K562 (cell line): ENCODE measurements at regions not wholly inside any gene's neighbourhood (a gene's known extent, or its start where the extent isn't known, plus 50 kb on each side); places are given as distances from the start of the nearest gene placed in this dataset.

Source experiments
- ATAC-seq: fragments of 200-7000 bp; cut with Tn5 transposase; 3 replicates; pipeline ENCODE4 v1.9.1; 2020; ENCODE audit warnings: moderate library complexity
- BruUV-seq: library from RNA; stranded (reverse); fragments of 400-500 nt; replicated peaks from 2 replicates; lab custom pipeline; 2021; lab: Mats Ljungman, UMichigan
- CTCF ChIA-PET: fragments of 300-600 bp; formaldehyde crosslinking; extraction: SDS; loops from one replicate; lab custom pipeline; 2021; ENCODE audit warnings: low intra/inter-chr PET ratio; lab: Yijun Ruan, JAX
- POLR2A ChIA-PET: fragments of 300-600, 350-650 bp; sonication (Branson Sonifier 250); formaldehyde crosslinking; extraction: SDS; loops from one replicate; lab custom pipeline; 2021; ENCODE audit warnings: antibody characterized with exemption, inconsistent platforms; lab: Yijun Ruan, JAX
- DNase-seq, 4 experiments: peaks; one replicate each; pipeline versions ENCODE4 v3.0.0 to v3.0.0-alpha.2; 2011 to 2018; ENCODE audit warnings: low spot score in 3 of 4, mixed read lengths in 3 of 4; ENCODE audit errors: extremely low read depth in 1 of 4
- FAIRE-seq: peaks from 2 replicates; lab custom pipeline; 2011; peaks lifted over from hg19 to GRCh38; lab: Jason Lieb, UNC
- H2AFZ ChIP-seq: 2 replicates; pipeline ENCODE4 v1.6.0; 2011; ENCODE audit warnings: low read depth, low read length, control low read depth, inconsistent platforms
- H3K27ac ChIP-seq: fragments of 200-600 bp; 3 replicates; pipeline ENCODE4 v1.8.0; 2011; ENCODE audit warnings: low read depth, mild to moderate bottlenecking, control low read depth, inconsistent platforms, low read length, moderate library complexity, mixed read lengths; ENCODE audit errors: extremely low read depth
- H3K27me3 ChIP-seq, 2 experiments: fragments of 300-600 bp in 1 of 2; 2 replicates in 1 of 2; 3 replicates in 1 of 2; pipeline versions ENCODE4 v1.6.0 to v1.8.0; 2011; ENCODE audit warnings: inconsistent platforms in 2 of 2, low read length in 2 of 2, mild to moderate bottlenecking in 1 of 2, mixed read lengths in 1 of 2, moderate library complexity in 1 of 2; ENCODE audit not compliant: control insufficient read depth in 2 of 2, insufficient read depth in 2 of 2
- H3K36me3 ChIP-seq: fragments of 300-600 bp; 3 replicates; pipeline ENCODE4 v1.8.0; 2011; ENCODE audit warnings: mild to moderate bottlenecking, low read length, inconsistent platforms; ENCODE audit not compliant: control insufficient read depth, insufficient read depth
- H3K4me1 ChIP-seq, 2 experiments: fragments of 200-600 bp in 1 of 2; replicated peaks in 1 of 2; 2 replicates in 1 of 2; 3 replicates in 1 of 2; pipeline versions ENCODE4 v1.5.1 to v1.8.0; 2011; ENCODE audit warnings: inconsistent platforms in 2 of 2, low read length in 2 of 2, mild to moderate bottlenecking in 1 of 2, mixed read lengths in 1 of 2, moderate library complexity in 1 of 2; ENCODE audit not compliant: control insufficient read depth in 2 of 2, insufficient read depth in 2 of 2
- H3K4me2 ChIP-seq: 2 replicates; pipeline ENCODE4 v1.6.1; 2011; ENCODE audit warnings: low read length, control low read depth, inconsistent platforms, mixed read lengths; ENCODE audit not compliant: insufficient read depth
- H3K4me3 ChIP-seq: fragments of 200-600 bp; sonication (generic), shearing (Covaris generic); 2 replicates; pipeline ENCODE4 v1.5.1; 2016; ENCODE audit warnings: control low read depth, inconsistent platforms
- H3K79me2 ChIP-seq: fragments of 200-600 bp; 3 replicates; pipeline ENCODE4 v1.8.0; 2011; ENCODE audit warnings: low read length, inconsistent platforms; ENCODE audit not compliant: control insufficient read depth, insufficient read depth
- H3K9ac ChIP-seq, 2 experiments: 2 replicates each; pipeline versions ENCODE4 v1.6.0 to v1.6.1; 2011; ENCODE audit warnings: low read depth in 2 of 2, low read length in 2 of 2, control low read depth in 1 of 2, inconsistent platforms in 1 of 2, mild to moderate bottlenecking in 1 of 2, mixed read lengths in 1 of 2; ENCODE audit not compliant: insufficient read depth in 1 of 2
- H3K9me1 ChIP-seq: one replicate; pipeline ENCODE4 v1.6.0; 2011; ENCODE audit warnings: inconsistent platforms, mild to moderate bottlenecking, low read length, moderate library complexity; ENCODE audit not compliant: control insufficient read depth, insufficient read depth
- H3K9me3 ChIP-seq: replicated peaks from 2 replicates; pipeline ENCODE4 v1.5.1; 2011; ENCODE audit warnings: low read depth, low read length, inconsistent platforms; ENCODE audit not compliant: control insufficient read depth, insufficient read depth
- H4K20me1 ChIP-seq: replicated peaks from 2 replicates; pipeline ENCODE4 v1.6.1; 2011; ENCODE audit warnings: low read length, inconsistent platforms, mixed read lengths; ENCODE audit not compliant: control insufficient read depth, insufficient read depth
- CBX8 ChIP-seq: fragments of 200-600 bp; sonication (generic); IDR thresholded peaks from 2 replicates; pipeline ENCODE4 v1.6.1; 2012; ENCODE audit warnings: borderline replicate concordance, mixed run types, low read depth, mild to moderate bottlenecking, moderate library complexity, mixed read lengths, low read length, control low read depth, inconsistent platforms; ENCODE audit not compliant: poor library complexity, severe bottlenecking; ENCODE audit errors: extremely low read depth
- JUND ChIP-seq, 2 experiments: IDR thresholded peaks; 2 replicates in 1 of 2; 3 replicates in 1 of 2; pipeline ENCODE4 v1.6.1; 2011; ENCODE audit warnings: borderline replicate concordance in 2 of 2, low read depth in 2 of 2, low read length in 2 of 2, improper control_type of control experiment in 1 of 2, missing biosample characterization in 1 of 2, missing genetic modification characterization in 1 of 2, missing genetic modification reagents in 1 of 2
- PTBP1 ChIP-seq: fragments of 200-400 bp; formaldehyde crosslinking; IDR thresholded peaks from 2 replicates; pipeline ENCODE4 v1.6.1; 2017; ENCODE audit warnings: low read depth, low read length
- RREB1 ChIP-seq: fragments of 250-450 bp; sonication (Bioruptor Pico); IDR thresholded peaks from 2 replicates; pipeline ENCODE4 v1.4.0; 2020
- ZNF707 ChIP-seq: fragments of 250-450 bp; sonication (Bioruptor Pico); conservative IDR thresholded peaks from 2 replicates; pipeline ENCODE4 v1.8.0; 2022; ENCODE audit warnings: inconsistent platforms, mild to moderate bottlenecking, moderate library complexity
- WGBS: fragments of 100-300 bp; shearing (Covaris generic); methylation state at CpG from one replicate; pipeline ENCODE4 v1.1.6; 2016; ENCODE audit warnings: low coverage, mixed read lengths; ENCODE audit not compliant: insufficient coverage; ENCODE audit errors: missing lambda C conversion rate; 5-methylcytosine and 5-hydroxymethylcytosine counted together
- in situ Hi-C: fragments of 300-500 bp; cut with MboI; formaldehyde crosslinking; loops from 4 replicates; pipeline ENCODE4 v1.15.0; 2018; ENCODE audit warnings: inconsistent platforms, mixed read lengths
- intact Hi-C: fragments of 100-400 bp; cut with micrococcal nuclease; formaldehyde crosslinking; loops from 2 replicates; pipeline ENCODE4 v1.14.2; 2022
- TF ChIP-seq, protein P1 (sequence below): fragments of 250-450 bp; sonication (Bioruptor Pico); IDR thresholded peaks from 2 replicates; pipeline ENCODE4 v1.5.0; 2021; ENCODE audit warnings: mild to moderate bottlenecking, moderate library complexity
- TF ChIP-seq, protein P2 (sequence below): fragments of 450-650 bp; IDR thresholded peaks from 2 replicates; pipeline ENCODE4 v1.7.0; 2016; ENCODE audit warnings: borderline replicate concordance

DNA sequence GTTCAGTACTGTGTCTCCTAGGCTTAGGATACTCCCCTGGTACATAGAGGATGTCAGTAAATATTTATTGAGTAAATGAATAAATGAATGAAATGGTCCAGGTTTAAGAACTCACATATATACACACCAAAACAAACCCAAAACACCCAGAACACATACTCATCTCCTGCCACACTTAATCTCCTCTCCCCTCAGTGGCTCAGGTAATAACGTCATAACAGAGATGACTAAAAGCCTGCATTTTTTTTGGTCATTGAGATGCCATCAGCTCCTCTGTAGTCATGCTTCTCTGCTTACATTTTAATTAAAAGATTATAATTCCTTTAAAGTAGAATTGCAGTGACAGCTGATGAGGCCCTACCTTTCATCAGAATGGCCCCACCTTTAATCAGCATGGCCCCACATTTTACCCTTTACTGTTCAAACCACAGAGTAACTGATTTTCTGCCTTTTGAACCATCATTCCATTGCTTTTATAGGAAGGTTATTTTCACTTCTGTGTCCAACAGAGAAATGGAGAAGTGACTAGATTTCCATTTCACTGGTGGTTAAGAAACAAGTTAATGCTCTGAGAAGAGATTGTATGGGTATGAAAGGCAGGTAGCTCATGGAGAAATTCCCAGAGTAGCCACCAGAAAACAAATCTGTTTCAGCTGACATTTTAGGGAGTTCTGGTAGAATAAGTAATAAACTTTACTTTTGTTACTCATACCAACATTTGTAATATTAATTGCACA lies 193.4 kb upstream of the ATP2B1 start:
- DNase-seq (no peak), FAIRE-seq (no peak), ATAC-seq (no peak)
- intact Hi-C loops: no loop called here
- CTCF ChIA-PET: no interaction called here
- Histone ChIP-seq H3K9me1 (no peaks in the 10 kb centered on the region), H4K20me1 (no peaks in the 10 kb centered on the region), H3K27ac (no peak overlapping the region), H3K27me3 (no peaks in the 10 kb centered on the region), H3K9ac (no peak overlapping the region), H3K9me3 (no peaks in the 10 kb centered on the region), H3K79me2 (no peaks in the 10 kb centered on the region), H3K4me2 (no peak overlapping the region), H3K4me1 (no peaks in the 10 kb centered on the region), H2AFZ (no peak overlapping the region), H3K4me3 (no peak overlapping the region), H3K36me3 (no peaks in the 10 kb centered on the region)
- in situ Hi-C loops: no loop called here
- WGBS: 0% methylated on average over 1 of the region's 1 CpG
- no TSS peak for BruUV-seq
- POLR2A ChIA-PET: no interaction called here
- TF ChIP-seq RREB1 (no peak), JUND (IDR thresholded peaks at IDR 0.05; ENCODE audit: borderline replicate concordance, low read depth, low read length) (no peak), JUND (tag; IDR thresholded peaks at IDR 0.05; ENCODE audit: borderline replicate concordance, low read depth, low read length) (no peak), ZNF707 (CRISPR knock-in tag) (no peak), CBX8 (no peak), PTBP1 (no peak)
- TF ChIP-seq, protein P1, sequence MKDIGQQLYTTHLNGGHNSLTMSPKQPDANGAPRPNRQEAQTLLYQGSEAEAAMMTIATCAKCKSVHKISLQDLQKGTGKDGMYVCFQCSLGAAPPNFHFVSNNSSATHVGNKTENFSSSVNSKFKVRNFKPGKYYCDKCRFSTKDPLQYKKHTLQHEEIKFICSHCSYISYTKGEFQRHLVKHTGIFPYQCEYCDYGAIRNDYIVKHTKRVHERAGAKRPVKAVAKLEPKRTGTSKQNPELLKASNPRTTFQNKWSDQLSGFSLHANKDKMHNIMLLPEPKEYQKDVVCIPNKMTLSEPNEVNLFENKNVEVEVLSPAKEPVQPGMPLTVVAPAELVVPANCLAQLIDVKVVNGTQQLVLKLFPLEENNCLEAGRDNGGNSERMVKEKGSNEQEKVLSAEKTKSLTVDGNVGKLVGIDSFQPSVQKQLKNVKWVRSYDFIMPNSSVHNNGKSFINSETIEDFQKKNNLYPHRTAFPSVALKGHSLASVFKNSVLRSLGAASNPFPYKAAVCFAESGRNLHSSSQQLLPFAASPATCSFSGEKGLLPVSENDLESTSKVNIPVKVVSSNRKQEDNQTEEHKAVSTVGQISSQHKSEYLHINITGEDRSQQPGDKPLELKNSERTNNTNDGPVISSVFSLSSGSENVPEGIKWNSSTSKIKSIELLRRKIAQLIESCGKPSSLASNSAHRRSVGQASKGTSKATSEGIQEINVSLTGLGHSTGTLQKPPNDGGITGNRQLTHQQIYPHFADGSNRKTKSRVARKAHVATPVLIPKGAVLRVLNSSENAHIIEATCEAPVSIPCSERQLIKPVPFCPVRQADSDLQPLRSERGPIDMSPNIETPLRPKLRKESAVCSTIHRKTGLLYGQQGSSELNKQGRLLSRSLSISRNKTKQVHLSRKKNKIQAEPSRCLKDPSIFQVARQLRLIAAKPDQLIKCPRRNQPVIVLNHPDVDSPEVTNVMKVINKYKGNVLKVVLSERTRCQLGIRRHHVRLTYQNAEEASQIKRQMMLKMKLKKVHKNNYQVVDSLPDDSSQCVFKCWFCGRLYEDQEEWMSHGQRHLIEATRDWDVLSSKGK (CRISPR knock-in tag): no peak
- TF ChIP-seq, protein P2, sequence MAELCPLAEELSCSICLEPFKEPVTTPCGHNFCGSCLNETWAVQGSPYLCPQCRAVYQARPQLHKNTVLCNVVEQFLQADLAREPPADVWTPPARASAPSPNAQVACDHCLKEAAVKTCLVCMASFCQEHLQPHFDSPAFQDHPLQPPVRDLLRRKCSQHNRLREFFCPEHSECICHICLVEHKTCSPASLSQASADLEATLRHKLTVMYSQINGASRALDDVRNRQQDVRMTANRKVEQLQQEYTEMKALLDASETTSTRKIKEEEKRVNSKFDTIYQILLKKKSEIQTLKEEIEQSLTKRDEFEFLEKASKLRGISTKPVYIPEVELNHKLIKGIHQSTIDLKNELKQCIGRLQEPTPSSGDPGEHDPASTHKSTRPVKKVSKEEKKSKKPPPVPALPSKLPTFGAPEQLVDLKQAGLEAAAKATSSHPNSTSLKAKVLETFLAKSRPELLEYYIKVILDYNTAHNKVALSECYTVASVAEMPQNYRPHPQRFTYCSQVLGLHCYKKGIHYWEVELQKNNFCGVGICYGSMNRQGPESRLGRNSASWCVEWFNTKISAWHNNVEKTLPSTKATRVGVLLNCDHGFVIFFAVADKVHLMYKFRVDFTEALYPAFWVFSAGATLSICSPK: no peak
